Kidney epithelial cell (primary cell): ENCODE measurements at regions not wholly inside any gene's neighbourhood (a gene's known extent, or its start where the extent isn't known, plus 50 kb on each side); places are given as distances from the start of the nearest gene placed in this dataset.

Source experiments
- DNase-seq: peaks from one replicate; pipeline ENCODE4 v3.0.0-alpha.2; 2010; ENCODE audit warnings: low read depth
- H3K27me3 ChIP-seq: 2 replicates; pipeline ENCODE4 v1.6.0; 2011; ENCODE audit warnings: low read length; ENCODE audit not compliant: control insufficient read depth, insufficient read depth
- H3K36me3 ChIP-seq: 2 replicates; pipeline ENCODE4 v1.5.1; 2011; ENCODE audit warnings: low read length; ENCODE audit not compliant: control insufficient read depth, insufficient read depth
- H3K4me3 ChIP-seq: 2 replicates; pipeline ENCODE4 v1.5.1; 2011; ENCODE audit warnings: low read depth, mild to moderate bottlenecking, control low read depth, low read length
- TF ChIP-seq, protein P1 (sequence below): IDR thresholded peaks from 2 replicates; pipeline ENCODE4 v1.5.1; 2011; ENCODE audit warnings: mild to moderate bottlenecking, moderate library complexity, low read length, control low read depth, inconsistent platforms; ENCODE audit not compliant: insufficient read depth, poor library complexity, severe bottlenecking

DNA sequence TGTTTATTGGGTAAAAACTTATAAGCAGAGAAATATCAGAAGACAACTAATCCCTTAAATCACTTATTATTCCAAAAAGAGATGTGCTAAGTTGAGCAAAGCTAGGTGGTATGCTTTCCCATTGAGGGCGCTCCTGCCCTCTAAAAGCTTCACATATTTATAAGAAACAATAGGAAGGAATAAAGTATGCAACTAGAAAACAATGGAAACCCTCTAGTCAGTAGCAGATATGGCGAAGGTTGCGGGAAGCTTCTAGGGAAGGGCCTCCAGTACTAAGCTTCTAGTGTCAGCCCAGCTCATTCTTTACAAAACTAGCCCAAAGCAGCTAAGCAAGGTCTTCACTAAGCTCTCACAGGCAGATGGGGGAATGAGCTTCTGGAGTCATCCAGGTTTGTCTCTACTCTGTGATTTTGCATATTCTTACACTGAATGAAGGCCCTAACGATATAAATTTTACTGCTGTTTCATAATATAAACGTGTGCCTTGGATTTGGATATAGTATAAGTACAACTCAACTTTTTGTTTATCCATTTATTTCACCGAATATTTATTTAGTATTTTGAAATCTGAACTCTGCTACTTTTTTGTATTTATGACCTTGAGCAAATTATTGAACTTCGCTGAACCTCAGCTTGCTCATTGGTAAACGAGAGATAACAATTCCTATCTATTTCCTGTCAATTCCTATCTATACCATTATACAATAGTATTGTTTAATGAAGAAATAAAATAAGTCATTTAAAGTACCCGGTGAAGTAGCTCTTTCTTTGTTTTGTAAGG is 571.4 kb downstream of the ELAVL2 start:
- TF ChIP-seq, protein P1, sequence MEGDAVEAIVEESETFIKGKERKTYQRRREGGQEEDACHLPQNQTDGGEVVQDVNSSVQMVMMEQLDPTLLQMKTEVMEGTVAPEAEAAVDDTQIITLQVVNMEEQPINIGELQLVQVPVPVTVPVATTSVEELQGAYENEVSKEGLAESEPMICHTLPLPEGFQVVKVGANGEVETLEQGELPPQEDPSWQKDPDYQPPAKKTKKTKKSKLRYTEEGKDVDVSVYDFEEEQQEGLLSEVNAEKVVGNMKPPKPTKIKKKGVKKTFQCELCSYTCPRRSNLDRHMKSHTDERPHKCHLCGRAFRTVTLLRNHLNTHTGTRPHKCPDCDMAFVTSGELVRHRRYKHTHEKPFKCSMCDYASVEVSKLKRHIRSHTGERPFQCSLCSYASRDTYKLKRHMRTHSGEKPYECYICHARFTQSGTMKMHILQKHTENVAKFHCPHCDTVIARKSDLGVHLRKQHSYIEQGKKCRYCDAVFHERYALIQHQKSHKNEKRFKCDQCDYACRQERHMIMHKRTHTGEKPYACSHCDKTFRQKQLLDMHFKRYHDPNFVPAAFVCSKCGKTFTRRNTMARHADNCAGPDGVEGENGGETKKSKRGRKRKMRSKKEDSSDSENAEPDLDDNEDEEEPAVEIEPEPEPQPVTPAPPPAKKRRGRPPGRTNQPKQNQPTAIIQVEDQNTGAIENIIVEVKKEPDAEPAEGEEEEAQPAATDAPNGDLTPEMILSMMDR: no peak
- Histone ChIP-seq H3K27me3 (no peaks in the 10 kb centered on the region), H3K36me3 (no peaks in the 10 kb centered on the region), H3K4me3 (no peak overlapping the region)
- DNase-seq: no peak

DNA sequence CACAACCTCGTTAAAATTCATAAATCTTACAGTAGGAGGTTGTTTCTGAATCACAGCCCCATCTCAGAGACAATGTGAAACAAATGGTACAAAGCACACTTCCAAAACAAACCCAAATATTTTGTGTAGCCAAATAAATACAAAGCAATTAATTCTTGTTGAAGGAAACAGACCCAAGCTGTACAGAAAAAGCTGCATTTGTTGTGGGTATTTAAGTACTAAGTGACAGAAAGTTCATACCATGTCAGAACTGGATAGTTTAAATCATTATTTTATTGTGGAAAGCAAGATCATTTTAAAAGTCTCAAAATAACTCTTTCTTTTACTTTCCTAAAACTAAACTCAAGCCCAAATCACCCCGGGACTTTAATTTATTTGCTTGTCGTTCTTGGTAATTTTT is 570.7 kb downstream of the ELAVL2 start:
- no peak for DNase-seq
- no peaks in the 10 kb centered on the region for H3K27me3 ChIP-seq
- no peaks in the 10 kb centered on the region for H3K36me3 ChIP-seq
- no peak overlapping the region for H3K4me3 ChIP-seq
- TF ChIP-seq, protein P1: no peak

DNA sequence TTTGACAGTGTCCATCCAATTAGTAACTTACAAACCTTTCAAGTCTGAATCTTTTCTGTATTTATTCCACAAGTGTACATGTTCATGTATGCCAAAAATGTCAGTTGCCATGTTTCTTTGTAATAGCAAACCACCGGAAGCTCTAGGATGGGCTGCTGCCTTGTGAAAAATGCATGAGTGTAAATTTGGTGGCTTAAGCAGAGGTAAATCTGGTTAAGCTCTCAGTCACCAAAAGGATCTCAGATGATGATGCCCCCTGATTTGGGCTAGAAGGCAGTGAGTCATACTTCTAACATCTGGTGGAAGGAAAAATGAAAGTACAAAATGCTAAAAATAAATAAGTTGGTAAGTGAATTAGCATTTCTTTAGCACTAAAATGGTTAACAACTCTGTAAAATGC is 567.5 kb downstream of the ELAVL2 start:
- TF ChIP-seq, protein P1: no peak
- H3K4me3 ChIP-seq: no peak overlapping the region
- DNase-seq: no peak
- no peaks in the 10 kb centered on the region for H3K36me3 ChIP-seq
- H3K27me3 ChIP-seq: no peaks in the 10 kb centered on the region

DNA sequence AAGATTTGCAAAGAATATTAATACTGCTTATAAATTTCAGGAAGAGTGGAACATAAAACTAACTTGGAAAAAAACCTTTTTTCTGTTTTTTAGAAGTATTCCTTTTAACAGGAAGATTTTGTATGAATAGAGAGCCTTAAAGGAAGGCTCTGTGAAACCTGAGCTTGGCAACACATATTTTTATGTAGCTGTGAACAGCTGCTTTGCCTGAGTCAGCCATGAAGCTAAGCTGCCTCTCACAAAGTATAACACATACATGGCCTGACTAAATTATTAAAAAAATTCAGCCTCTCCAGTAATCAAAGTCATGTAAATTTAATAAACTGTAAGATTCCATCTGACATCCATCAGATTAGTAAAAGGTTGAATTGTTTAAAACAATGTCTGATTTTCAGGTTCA is 547.5 kb downstream of the ELAVL2 start:
- Histone ChIP-seq H3K27me3 (no peaks in the 10 kb centered on the region), H3K36me3 (no peaks in the 10 kb centered on the region), H3K4me3 (no peak overlapping the region)
- no peak for DNase-seq
- TF ChIP-seq, protein P1: no peak

DNA sequence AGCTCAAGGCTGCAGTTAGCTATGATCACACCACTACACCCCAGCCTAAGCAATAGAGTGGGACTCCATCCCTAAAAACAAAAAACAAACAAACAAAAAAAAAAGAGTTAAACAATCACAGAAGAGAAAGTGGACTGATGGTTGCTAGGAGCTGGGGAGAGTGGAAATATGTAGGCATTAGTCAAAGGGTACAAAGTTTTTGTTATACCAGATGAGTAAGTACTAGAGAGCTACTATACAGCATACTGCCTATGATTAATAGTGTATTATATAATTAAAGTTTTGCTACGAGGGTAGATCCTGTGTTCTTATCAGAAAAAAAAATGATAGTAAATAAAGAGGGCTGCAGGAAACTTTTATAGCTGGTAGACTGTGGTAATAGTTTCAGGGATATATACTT is 538.6 kb downstream of the ELAVL2 start:
- H3K27me3 ChIP-seq: no peaks in the 10 kb centered on the region
- H3K4me3 ChIP-seq: no peak overlapping the region
- TF ChIP-seq, protein P1: no peak
- no peaks in the 10 kb centered on the region for H3K36me3 ChIP-seq
- DNase-seq: no peak

DNA sequence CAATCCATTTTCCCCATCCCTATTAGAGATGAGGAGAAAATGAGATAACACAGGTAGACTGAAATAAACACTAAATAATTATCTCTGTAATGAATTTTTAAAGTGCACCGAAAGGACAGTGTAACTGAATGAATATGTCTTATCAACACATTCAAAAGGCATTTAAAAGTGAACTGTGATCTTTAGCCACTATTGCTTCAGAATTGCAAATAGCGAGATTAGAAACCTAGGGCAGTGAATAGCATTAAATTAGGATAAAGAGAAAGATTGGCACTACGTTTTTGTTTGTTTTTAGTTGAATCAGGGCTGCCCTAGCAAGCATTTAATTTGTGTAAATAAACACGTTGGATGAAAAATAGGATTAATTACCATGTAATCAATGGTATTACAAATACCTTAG is 537.5 kb downstream of the ELAVL2 start:
- no peak for DNase-seq
- no peaks in the 10 kb centered on the region for H3K27me3 ChIP-seq
- TF ChIP-seq, protein P1: no peak
- H3K4me3 ChIP-seq: no peak overlapping the region
- H3K36me3 ChIP-seq: no peaks in the 10 kb centered on the region
